Hematopoietic multipotent progenitor cell treated with erythropoietin and hydrocortisone succinate and interleukin-3 and kit ligand, for 15 days (in vitro differentiated cells): ENCODE measurements at regions not wholly inside any gene's neighbourhood (a gene's known extent, or its start where the extent isn't known, plus 50 kb on each side); places are given as distances from the start of the nearest gene placed in this dataset.
"Not testable (repeated sequence)": the region's sequence is repeated elsewhere in the genome, so short reads cannot be mapped to it uniquely, and the experiment has no call there.

Source experiments
- DNase-seq: peaks from one replicate; pipeline ENCODE4 v3.0.0-alpha.2; 2015; ENCODE audit warnings: low spot score

DNA sequence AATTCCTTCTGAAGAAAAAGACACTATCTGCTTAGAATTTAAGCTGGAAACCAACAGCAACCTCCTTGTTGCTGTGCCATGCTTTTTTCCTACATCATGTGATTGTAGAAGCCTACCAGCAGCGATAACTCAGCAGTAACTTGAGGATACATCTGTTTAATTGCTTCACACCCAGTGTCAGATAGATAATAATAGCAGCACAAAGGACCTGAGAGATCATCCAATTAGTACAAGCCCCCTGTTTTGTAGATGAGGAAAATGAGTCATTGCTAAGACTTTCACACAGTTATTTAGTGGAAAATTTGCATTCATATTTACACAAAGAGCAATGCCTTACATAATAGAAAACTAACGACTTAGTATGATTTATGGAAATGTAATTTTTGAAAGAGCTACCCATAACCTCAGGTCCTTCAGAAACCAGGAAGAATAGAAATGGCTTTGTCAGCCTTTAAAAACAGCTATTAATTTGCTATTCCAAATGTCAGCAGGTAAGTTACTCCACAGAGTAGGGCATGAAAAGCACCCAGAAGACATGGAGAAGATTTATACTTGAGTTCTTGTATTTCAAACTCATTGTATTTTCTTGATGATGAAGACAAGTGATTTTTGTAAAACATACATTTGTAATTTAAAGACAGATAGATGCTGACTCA is 93.7 kb upstream of the SGCG start:
- DNase-seq: no peak

DNA sequence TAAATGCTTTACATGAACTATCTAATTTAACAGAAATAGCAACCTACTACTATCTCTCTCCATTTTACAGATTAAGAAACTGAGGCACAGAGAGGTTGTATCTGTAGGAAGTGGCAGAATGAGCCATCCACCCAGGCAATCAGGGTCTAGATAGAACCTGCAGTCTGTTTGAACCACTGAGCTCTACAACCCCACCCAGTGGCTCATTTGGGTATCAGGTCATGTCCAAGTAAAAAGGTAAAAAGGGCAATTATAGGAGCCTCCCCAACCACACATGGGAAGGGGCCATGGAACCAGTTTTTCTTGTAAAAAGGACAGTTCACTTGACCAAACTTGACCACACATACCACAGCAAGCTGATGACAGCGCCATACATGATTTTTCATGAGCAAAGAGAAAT is 92.9 kb upstream of the SGCG start:
- DNase-seq: no peak

DNA sequence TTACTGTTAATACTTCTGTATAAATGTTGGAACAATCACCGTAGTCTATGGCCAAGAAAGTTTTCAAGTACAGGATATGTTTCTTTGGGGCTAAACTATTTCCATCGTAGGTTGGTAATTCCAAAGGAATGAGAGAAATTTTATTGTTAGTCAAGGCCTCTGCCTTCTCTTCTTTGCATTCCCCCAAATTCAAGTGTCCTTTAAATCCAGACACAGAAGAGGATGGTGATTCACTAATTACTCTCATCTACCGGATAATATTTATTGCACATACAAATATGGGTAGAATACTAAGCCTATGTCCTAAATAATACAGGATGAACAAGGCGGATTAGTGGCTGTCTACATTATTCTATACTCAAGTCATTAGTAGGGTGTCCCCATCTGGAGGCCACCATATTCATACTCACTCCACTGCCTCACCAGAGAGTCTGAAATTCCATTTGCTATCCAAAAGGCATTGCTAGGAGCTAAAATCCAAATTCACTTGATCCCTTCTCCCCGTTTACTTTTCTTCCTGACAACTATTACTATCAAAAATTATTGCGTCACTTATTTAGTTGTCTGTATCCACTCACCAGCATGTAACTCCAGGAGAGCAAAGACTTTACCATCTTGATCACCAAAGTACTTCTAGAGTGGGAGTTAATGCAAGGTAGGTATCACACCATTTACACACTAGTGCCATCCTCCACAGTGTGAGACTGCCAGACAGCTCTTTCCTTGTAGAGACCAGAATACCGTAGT is 82.4 kb upstream of the SGCG start:
- DNase-seq: no peak

DNA sequence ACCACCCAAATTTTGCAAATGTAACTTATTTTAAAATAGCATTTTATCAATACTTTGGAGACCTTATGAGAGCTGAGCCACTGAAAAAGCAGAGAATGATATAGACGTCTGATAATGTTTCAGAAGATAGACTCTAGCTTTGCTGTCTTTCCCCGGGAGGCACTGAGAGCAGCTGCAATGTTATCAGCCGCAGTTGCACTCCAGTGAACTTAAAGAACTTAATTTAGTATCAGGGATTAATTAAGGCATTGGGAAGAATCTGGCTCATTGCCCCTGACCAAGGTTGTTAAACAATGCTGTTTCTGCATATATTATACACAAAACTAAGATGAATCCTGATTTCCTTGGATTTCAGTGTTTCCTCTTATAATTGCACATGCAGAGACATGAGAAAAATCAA is 75.7 kb upstream of the SGCG start:
- DNase-seq: no peak

- DNase-seq: no peak
Observed at GRCh38 chr13:23107665-23108064, 73.1 kb upstream of the SGCG start.

DNA sequence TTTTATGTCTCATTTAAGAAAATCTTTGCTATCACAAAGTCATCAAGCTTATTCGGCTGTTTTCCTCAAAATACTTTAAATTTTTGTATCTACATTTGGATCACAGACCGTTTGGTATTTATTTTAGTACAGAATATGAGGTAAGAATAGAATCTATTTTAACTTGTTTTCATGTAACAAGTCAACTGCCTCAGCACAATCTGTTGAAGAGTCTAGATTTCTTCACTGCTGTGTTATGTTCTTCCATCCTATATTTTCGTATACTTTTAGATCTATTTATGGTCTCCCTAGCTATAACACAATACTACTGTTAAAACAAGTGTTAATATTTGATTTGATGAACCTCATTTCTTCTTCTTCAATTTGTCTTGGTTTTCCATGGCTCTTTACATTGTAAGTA is 61.6 kb upstream of the SGCG start:
- DNase-seq: no peak

- not testable (repeated sequence) for DNase-seq
Observed at GRCh38 chr13:23127540-23127939, 53.2 kb upstream of the SGCG start.

DNA sequence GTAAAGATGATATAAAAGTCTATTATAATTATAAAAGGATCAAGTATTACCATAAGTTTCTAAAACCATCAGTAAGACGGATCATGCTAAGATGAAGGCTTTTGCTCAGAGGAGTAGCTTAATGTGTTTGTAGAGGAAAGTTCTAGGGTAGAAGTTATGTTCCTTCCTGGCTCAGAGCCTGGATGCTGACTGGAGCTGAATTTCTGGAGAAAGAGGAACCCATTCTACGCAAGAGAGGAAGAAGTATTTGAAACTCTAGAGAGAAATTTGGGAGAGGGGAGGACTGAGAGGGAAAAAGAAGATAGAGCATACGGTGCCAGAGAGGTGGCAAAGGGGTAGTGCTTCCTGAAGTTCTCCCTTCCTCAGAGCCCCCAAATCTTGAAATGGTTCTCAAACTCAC is 51.4 kb upstream of the SGCG start:
- DNase-seq: no peak
